ENCODE measurements at regions not wholly inside any gene's neighbourhood (a gene's known extent, or its start where the extent isn't known, plus 50 kb on each side); places are given as distances from the start of the nearest gene placed in this dataset.

GRCh38 chr16:74024953-74025352 is 271.7 kb upstream of the PSMD7 start:
- Histone ChIP-seq H3K27me3 (ENCODE audit: control insufficient read depth in 2 of 2, insufficient read depth in 1 of 2, low read length in 1 of 2) (no peaks in the 10 kb centered on the region), H3K9me3 (ENCODE audit: control insufficient read depth in 2 of 2, insufficient read depth in 1 of 2, low read length in 1 of 2) (no peaks in the 10 kb centered on the region), H3K4me1 (ENCODE audit: control insufficient read depth in 2 of 2, insufficient read depth in 2 of 2, low read length in 2 of 2) (peaks cover 18 to 36% of the 10 kb centered on the region in 2 donors), H3K4me3 (ENCODE audit: low read length in 2 of 2) (no peak overlapping the region), H3K36me3 (ENCODE audit: control insufficient read depth in 2 of 2, insufficient read depth in 2 of 2, low read length in 1 of 2) (no peaks in the 10 kb centered on the region), H3K27ac (ENCODE audit: low read depth in 1 of 2, low read length in 1 of 2) (peak overlapping the region in 1 of 2 donors; percentile 89)
- DNase-seq (ENCODE audit: low read depth in 6 of 9, low spot score in 9 of 9), result peak in 6 of 9 donors; percentile 16 to 73 (median 39)
- 11% methylated on average over 2 of the region's 2 CpGs for WGBS

- H3K4me3 ChIP-seq (ENCODE audit: low read length in 2 of 2), result no peak overlapping the region
- peaks cover 10 to 13% of the 10 kb centered on the region in 2 donors for H3K4me1 ChIP-seq (ENCODE audit: control insufficient read depth in 2 of 2, insufficient read depth in 2 of 2, low read length in 2 of 2)
- no peaks in the 10 kb centered on the region for H3K27me3 ChIP-seq (ENCODE audit: control insufficient read depth in 2 of 2, insufficient read depth in 1 of 2, low read length in 1 of 2)
- H3K9me3 ChIP-seq (ENCODE audit: control insufficient read depth in 2 of 2, insufficient read depth in 1 of 2, low read length in 1 of 2), result no peaks in the 10 kb centered on the region
- WGBS, result 91% methylated on average over 4 of the region's 4 CpGs
- no peak for DNase-seq (ENCODE audit: low read depth in 6 of 9, low spot score in 9 of 9)
- H3K36me3 ChIP-seq (ENCODE audit: control insufficient read depth in 2 of 2, insufficient read depth in 2 of 2, low read length in 1 of 2), result no peaks in the 10 kb centered on the region
- no peak overlapping the region for H3K27ac ChIP-seq (ENCODE audit: low read depth in 1 of 2, low read length in 1 of 2)
These were observed 276.4 kb upstream of the PSMD7 start for GRCh38 chr16:74020095-74020670.

GRCh38 chr16:74019612-74020011 is 277.0 kb upstream of the PSMD7 start:
- H3K9me3 ChIP-seq (ENCODE audit: control insufficient read depth in 2 of 2, insufficient read depth in 1 of 2, low read length in 1 of 2), result no peaks in the 10 kb centered on the region
- H3K4me3 ChIP-seq (ENCODE audit: low read length in 2 of 2), result no peak overlapping the region
- no peak for DNase-seq (ENCODE audit: low read depth in 6 of 9, low spot score in 9 of 9)
- H3K27me3 ChIP-seq (ENCODE audit: control insufficient read depth in 2 of 2, insufficient read depth in 1 of 2, low read length in 1 of 2), result no peaks in the 10 kb centered on the region
- no peaks in the 10 kb centered on the region for H3K36me3 ChIP-seq (ENCODE audit: control insufficient read depth in 2 of 2, insufficient read depth in 2 of 2, low read length in 1 of 2)
- 82% methylated on average over 3 of the region's 3 CpGs for WGBS
- peaks cover 5 to 9% of the 10 kb centered on the region in 2 donors for H3K4me1 ChIP-seq (ENCODE audit: control insufficient read depth in 2 of 2, insufficient read depth in 2 of 2, low read length in 2 of 2)
- H3K27ac ChIP-seq (ENCODE audit: low read depth in 1 of 2, low read length in 1 of 2), result no peak overlapping the region

- Histone ChIP-seq H3K36me3 (ENCODE audit: control insufficient read depth in 2 of 2, insufficient read depth in 2 of 2, low read length in 1 of 2) (no peaks in the 10 kb centered on the region), H3K27ac (ENCODE audit: low read depth in 1 of 2, low read length in 1 of 2) (no peak overlapping the region), H3K9me3 (ENCODE audit: control insufficient read depth in 2 of 2, insufficient read depth in 1 of 2, low read length in 1 of 2) (no peaks in the 10 kb centered on the region), H3K4me3 (ENCODE audit: low read length in 2 of 2) (no peak overlapping the region), H3K27me3 (ENCODE audit: control insufficient read depth in 2 of 2, insufficient read depth in 1 of 2, low read length in 1 of 2) (no peaks in the 10 kb centered on the region), H3K4me1 (ENCODE audit: control insufficient read depth in 2 of 2, insufficient read depth in 2 of 2, low read length in 2 of 2) (no peaks in the 10 kb centered on the region)
- DNase-seq (ENCODE audit: low read depth in 6 of 9, low spot score in 9 of 9), result no peak
These were observed 280.7 kb upstream of the PSMD7 start for GRCh38 chr16:74015953-74016352.

- Histone ChIP-seq H3K27me3 (ENCODE audit: control insufficient read depth in 2 of 2, insufficient read depth in 1 of 2, low read length in 1 of 2) (no peaks in the 10 kb centered on the region), H3K4me3 (ENCODE audit: low read length in 2 of 2) (no peak overlapping the region), H3K9me3 (ENCODE audit: control insufficient read depth in 2 of 2, insufficient read depth in 1 of 2, low read length in 1 of 2) (no peaks in the 10 kb centered on the region), H3K36me3 (ENCODE audit: control insufficient read depth in 2 of 2, insufficient read depth in 2 of 2, low read length in 1 of 2) (no peaks in the 10 kb centered on the region), H3K27ac (ENCODE audit: low read depth in 1 of 2, low read length in 1 of 2) (no peak overlapping the region), H3K4me1 (ENCODE audit: control insufficient read depth in 2 of 2, insufficient read depth in 2 of 2, low read length in 2 of 2) (no peaks in the 10 kb centered on the region)
- no peak for DNase-seq (ENCODE audit: low read depth in 6 of 9, low spot score in 9 of 9)
- WGBS, result 96% methylated on average over 2 of the region's 2 CpGs
These were observed 297.9 kb upstream of the PSMD7 start for GRCh38 chr16:73998707-73999106.

- Histone ChIP-seq H3K27me3 (ENCODE audit: control insufficient read depth in 2 of 2, insufficient read depth in 1 of 2, low read length in 1 of 2) (no peaks in the 10 kb centered on the region), H3K9me3 (ENCODE audit: control insufficient read depth in 2 of 2, insufficient read depth in 1 of 2, low read length in 1 of 2) (no peaks in the 10 kb centered on the region), H3K27ac (ENCODE audit: low read depth in 1 of 2, low read length in 1 of 2) (no peak overlapping the region), H3K4me3 (ENCODE audit: low read length in 2 of 2) (no peak overlapping the region), H3K36me3 (ENCODE audit: control insufficient read depth in 2 of 2, insufficient read depth in 2 of 2, low read length in 1 of 2) (no peaks in the 10 kb centered on the region), H3K4me1 (ENCODE audit: control insufficient read depth in 2 of 2, insufficient read depth in 2 of 2, low read length in 2 of 2) (no peaks in the 10 kb centered on the region)
- no peak for DNase-seq (ENCODE audit: low read depth in 6 of 9, low spot score in 9 of 9)
- 95% methylated on average over 4 of the region's 4 CpGs for WGBS
These were observed 298.6 kb upstream of the PSMD7 start for GRCh38 chr16:73997971-73998370.

- Histone ChIP-seq H3K9me3 (ENCODE audit: control insufficient read depth in 2 of 2, insufficient read depth in 1 of 2, low read length in 1 of 2) (no peaks in the 10 kb centered on the region), H3K36me3 (ENCODE audit: control insufficient read depth in 2 of 2, insufficient read depth in 2 of 2, low read length in 1 of 2) (no peaks in the 10 kb centered on the region), H3K27ac (ENCODE audit: low read depth in 1 of 2, low read length in 1 of 2) (no peak overlapping the region), H3K4me3 (ENCODE audit: low read length in 2 of 2) (no peak overlapping the region), H3K4me1 (ENCODE audit: control insufficient read depth in 2 of 2, insufficient read depth in 2 of 2, low read length in 2 of 2) (no peaks in the 10 kb centered on the region), H3K27me3 (ENCODE audit: control insufficient read depth in 2 of 2, insufficient read depth in 1 of 2, low read length in 1 of 2) (no peaks in the 10 kb centered on the region)
- 96% methylated on average over 3 of the region's 3 CpGs for WGBS
- DNase-seq (ENCODE audit: low read depth in 6 of 9, low spot score in 9 of 9), result no peak
These were observed 299.3 kb upstream of the PSMD7 start for GRCh38 chr16:73997340-73997711.

GRCh38 chr16:73996624-73997339 is 299.8 kb upstream of the PSMD7 start:
- 81% methylated on average over 11 of the region's 11 CpGs for WGBS
- no peaks in the 10 kb centered on the region for H3K36me3 ChIP-seq (ENCODE audit: control insufficient read depth in 2 of 2, insufficient read depth in 2 of 2, low read length in 1 of 2)
- H3K27ac ChIP-seq (ENCODE audit: low read depth in 1 of 2, low read length in 1 of 2), result no peak overlapping the region
- H3K9me3 ChIP-seq (ENCODE audit: control insufficient read depth in 2 of 2, insufficient read depth in 1 of 2, low read length in 1 of 2), result no peaks in the 10 kb centered on the region
- H3K4me1 ChIP-seq (ENCODE audit: control insufficient read depth in 2 of 2, insufficient read depth in 2 of 2, low read length in 2 of 2), result no peaks in the 10 kb centered on the region
- no peak overlapping the region for H3K4me3 ChIP-seq (ENCODE audit: low read length in 2 of 2)
- no peak for DNase-seq (ENCODE audit: low read depth in 6 of 9, low spot score in 9 of 9)
- no peaks in the 10 kb centered on the region for H3K27me3 ChIP-seq (ENCODE audit: control insufficient read depth in 2 of 2, insufficient read depth in 1 of 2, low read length in 1 of 2)

GRCh38 chr16:73993878-73994277 is 302.7 kb upstream of the PSMD7 start:
- Histone ChIP-seq H3K27ac (ENCODE audit: low read depth in 1 of 2, low read length in 1 of 2) (no peak overlapping the region), H3K36me3 (ENCODE audit: control insufficient read depth in 2 of 2, insufficient read depth in 2 of 2, low read length in 1 of 2) (no peaks in the 10 kb centered on the region), H3K4me3 (ENCODE audit: low read length in 2 of 2) (no peak overlapping the region), H3K9me3 (ENCODE audit: control insufficient read depth in 2 of 2, insufficient read depth in 1 of 2, low read length in 1 of 2) (no peaks in the 10 kb centered on the region), H3K27me3 (ENCODE audit: control insufficient read depth in 2 of 2, insufficient read depth in 1 of 2, low read length in 1 of 2) (no peaks in the 10 kb centered on the region), H3K4me1 (ENCODE audit: control insufficient read depth in 2 of 2, insufficient read depth in 2 of 2, low read length in 2 of 2) (no peaks in the 10 kb centered on the region)
- WGBS, result 72% methylated on average over 1 of the region's 1 CpG
- no peak for DNase-seq (ENCODE audit: low read depth in 6 of 9, low spot score in 9 of 9)

All from thymus (tissue), 11 donors.